ENCODE measurements at regions not wholly inside any gene's neighbourhood (a gene's known extent, or its start where the extent isn't known, plus 50 kb on each side); places are given as distances from the start of the nearest gene placed in this dataset.

DNA sequence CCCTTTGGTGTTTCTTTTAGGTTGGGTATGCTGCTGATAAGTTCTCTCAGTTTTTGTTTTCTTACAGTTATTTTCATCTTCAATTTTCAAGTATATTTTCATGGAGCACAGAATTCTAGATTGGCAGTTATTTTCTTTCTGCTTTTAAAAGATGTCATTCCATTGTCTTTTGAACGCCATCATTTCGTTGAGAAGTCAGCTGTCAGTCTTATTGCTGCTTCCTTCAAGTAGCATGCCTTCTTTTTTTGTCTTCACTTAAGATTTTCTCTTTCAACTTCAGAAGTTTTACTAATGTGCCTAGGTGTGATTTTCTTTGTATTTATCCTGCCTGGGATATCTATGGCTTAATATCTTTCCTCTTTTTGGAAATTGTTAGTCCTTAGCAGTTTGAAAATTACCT is 262.2 kb upstream of the PMFBP1 start:
- no peak for ATAC-seq
- intact Hi-C loops (cut with DNase I, micrococcal nuclease): no loop called here
- DNase-seq: no peak

DNA sequence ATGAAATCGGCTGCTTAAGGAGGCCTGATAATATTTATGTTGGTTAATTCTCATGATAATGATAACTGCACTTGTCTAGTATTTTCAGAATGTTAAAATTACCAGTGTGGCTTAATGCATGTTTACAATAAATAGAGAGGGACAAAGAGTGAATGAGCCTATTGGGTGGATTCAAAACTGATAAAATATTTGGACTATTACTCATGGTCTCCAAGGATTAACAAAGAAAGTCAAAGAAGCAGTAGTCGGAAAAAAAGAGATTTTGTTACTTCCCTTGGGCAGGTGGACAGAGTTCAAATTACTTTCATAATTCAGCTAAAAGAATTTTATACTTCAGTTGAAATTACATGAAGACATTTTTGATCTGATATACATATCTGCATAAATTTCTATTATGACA is 258.2 kb upstream of the PMFBP1 start:
- DNase-seq (no peak), ATAC-seq (no peak)
- intact Hi-C loops (cut with DNase I, micrococcal nuclease): no loop called here

GRCh38 chr16:72429671-72430081 is 257.7 kb upstream of the PMFBP1 start:
- DNase-seq (no peak), ATAC-seq (no peak)
- intact Hi-C loops (cut with DNase I, micrococcal nuclease): no loop called here

DNA sequence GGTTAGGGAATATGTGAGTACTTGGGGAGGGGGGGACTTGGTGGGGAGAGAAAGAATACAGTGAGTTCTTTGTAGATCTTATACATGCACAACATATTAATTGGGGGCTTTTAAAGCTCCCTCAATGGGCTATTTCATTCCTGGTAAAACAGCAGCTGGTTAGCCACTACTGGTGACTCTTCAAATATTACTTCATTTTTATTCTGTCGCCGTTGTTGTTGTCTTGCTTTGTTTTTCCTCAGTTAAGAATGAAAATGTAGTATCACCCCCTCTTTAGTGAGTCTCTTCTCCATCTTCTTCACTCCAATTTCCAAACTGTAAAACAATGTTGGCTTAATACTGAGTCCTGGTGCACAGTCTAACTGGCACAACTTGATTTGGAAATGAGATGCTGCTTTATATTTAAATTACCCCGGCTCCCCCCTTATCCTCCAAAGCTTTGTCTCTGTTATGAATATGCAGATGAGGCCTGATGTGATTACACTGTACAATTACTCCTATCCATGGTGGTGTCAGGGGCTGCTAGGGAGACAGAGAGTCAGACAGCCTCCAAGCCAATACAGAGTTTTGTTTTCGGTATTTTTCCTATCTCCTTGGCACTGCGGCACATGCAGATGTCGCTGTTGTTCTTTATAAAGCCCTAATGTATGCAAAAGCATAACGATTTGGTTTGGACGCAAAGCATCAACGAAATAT is 256.9 kb upstream of the PMFBP1 start:
- DNase-seq: no peak
- no peak for ATAC-seq
- intact Hi-C loops (cut with DNase I, micrococcal nuclease): no loop called here

- intact Hi-C loops (cut with DNase I, micrococcal nuclease): no loop called here
- no peak for ATAC-seq
- DNase-seq: no peak
Measured at GRCh38 chr16:72427783-72428331, 255.9 kb upstream of the PMFBP1 start.

DNA sequence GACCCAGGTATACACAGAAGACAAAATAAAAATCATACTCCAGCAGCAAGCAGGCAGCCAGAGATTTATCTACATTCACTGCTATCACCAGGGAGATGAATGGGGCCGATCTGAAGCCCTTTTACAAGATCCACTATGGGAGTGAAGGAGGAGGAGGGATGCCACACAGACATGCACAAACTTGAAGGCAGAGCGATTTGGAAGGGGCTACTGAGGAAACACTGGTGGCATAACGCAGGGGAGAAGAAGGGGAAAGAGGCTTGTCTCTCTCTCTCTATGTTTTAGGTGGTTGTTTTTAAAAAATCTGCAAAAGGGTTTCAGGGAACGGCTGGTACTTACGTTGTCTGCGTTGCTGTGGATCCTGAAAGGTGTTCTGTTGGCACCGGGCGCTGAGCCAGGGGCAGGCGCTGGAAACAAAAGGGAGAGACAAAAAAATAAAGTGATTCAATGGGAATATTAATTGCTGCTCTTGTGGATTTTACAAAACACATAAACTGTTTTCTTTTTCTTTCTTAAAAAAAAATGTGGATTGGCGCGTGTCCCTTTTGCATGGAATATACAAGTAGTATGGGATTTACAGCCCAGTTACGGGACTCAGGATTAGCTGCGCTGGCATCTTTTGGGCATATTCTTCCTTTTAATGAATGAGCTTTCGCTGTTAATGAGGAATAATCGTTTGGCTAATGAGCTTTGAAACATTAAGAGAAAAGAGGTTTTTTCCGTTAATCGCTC is 255.3 kb upstream of the PMFBP1 start:
- ATAC-seq: no peak
- DNase-seq: no peak
- intact Hi-C loops (cut with DNase I, micrococcal nuclease): no loop called here

DNA sequence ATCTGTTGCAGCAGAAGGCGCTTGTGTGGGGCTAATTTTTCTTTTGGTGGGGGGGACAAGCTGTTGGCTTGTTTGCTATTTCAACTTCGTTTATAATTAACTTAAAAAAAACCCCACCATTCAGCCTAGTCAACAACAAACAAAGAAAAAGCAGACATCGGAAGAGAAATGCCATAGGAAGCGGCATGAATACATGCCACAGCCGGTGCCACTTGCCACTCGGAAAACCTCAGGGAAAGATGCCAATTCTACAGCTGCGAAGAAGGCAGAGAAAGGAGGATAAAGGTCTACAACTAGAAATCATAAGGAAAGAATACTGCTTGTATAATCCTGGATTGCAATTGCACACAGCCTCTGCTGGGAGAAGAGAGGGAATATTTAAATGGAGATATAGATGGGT is 254.4 kb upstream of the PMFBP1 start:
- no peak for DNase-seq
- no peak for ATAC-seq
- intact Hi-C loops (cut with DNase I, micrococcal nuclease): no loop called here

DNA sequence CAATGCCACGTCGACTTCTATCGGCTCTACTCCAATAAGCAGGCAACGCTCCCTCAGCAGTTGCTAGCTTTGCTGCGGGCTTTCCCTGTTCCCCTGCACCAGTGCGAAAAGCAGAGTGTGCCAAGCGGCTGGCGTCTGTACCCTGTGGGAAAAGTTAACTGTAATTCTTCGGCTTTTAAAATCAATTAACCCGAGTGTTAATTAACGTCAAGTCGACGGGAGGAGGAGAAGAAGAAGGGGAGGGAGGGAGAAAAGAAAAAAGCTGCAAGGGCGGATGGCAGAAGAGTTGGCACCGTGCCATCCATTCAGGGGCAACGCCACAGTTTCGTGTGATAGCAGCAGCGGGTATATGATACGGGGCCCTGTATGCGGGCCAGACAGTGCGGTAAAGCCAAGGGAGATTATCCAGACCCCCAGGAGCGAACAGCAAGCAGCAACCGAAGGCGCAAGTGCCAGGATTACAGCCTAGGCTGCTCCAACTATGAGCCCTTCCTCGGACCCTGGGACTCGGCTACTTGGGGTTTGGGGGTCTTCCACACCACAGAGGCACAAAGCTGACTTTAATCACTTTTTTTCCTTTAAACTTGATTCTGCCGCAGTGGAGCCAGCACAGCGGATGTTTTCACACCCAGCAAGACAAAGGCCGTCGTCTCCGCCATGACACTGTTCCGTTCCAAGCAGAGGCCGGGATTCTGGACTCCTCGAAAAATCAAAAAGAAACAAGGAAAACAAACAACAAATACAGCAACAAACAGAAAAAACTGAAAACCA is 253.8 kb upstream of the PMFBP1 start:
- ATAC-seq: no peak
- DNase-seq: no peak
- intact Hi-C loops (cut with DNase I, micrococcal nuclease): no loop called here

- DNase-seq: no peak
- intact Hi-C loops (cut with DNase I, micrococcal nuclease): no loop called here
Measured at GRCh38 chr16:72424757-72425156, 252.8 kb upstream of the PMFBP1 start.

GRCh38 chr16:72422308-72422897 is 250.4 kb upstream of the PMFBP1 start:
- DNase-seq: no peak
- no peak for ATAC-seq
- intact Hi-C loops (cut with DNase I, micrococcal nuclease): no loop called here

More at GRCh38 chr16:72424757-72425156, 252.8 kb upstream of the PMFBP1 start:
- ATAC-seq: no peak

- ATAC-seq (no peak), DNase-seq (no peak)
- intact Hi-C loops (cut with DNase I, micrococcal nuclease): no loop called here
Measured at GRCh38 chr16:72419638-72420037, 247.7 kb upstream of the PMFBP1 start.

DNA sequence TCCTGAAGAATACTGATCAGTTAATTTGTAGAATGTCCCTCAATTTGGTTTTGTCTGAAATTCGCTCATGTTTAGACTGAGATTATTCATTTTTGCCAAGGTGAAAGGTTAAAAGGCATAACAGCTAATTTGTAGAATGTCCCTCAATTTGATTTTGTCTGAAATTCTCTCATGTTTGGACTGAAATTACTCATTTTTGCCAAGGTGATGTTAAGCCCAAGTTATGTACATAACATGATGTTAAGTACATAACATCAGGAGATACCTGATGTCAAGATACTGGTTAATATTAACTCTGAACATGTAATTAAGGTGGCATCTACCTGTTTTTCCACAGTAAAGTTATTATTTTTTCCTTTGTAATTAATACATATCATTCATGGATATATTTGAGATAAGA is 243.4 kb upstream of the PMFBP1 start:
- DNase-seq: no peak
- ATAC-seq: no peak
- intact Hi-C loops (cut with DNase I, micrococcal nuclease): no loop called here

DNA sequence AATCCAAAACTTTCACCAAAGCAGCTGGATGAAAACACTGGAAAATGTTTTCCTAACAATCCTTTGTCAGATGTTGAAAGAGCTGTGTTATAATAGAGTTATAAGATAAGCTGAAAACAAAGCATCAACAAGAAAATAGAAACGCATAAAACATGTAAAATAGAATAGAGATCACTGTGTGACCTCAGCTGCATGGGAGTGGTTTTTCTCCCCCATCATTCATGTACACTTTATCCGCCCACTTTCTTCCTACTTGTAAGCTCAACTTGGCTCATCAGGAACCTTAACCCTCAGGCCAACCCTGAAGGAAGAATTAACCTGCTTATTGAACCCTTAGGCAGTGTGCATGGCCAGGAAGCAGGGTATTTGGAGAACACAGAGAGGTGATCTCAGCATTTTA is 238.5 kb upstream of the PMFBP1 start:
- DNase-seq (no peak), ATAC-seq (no peak)
- intact Hi-C loops (cut with DNase I, micrococcal nuclease): no loop called here

GRCh38 chr16:72409423-72409822 is 237.5 kb upstream of the PMFBP1 start:
- DNase-seq: no peak
- intact Hi-C loops (cut with DNase I, micrococcal nuclease): no loop called here
- ATAC-seq: no peak

DNA sequence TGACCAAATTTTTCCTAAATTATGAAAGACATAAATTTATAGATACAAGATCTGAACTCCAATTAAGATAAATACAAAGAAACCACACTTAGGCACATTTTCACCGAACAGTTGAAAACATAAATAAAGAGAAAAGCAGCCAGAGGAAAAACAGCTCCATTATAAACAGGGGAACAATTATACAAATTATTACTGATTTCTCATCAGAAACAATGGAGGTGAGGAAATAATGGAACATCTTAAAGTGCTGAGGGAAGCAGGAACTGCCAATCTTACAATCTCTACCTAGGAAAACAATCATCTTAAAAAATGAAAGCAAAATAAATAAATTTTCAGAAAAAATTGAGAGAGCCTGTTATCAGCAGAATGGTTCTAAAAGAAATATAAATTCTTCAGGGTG is 234.4 kb upstream of the PMFBP1 start:
- no peak for DNase-seq
- intact Hi-C loops (cut with DNase I, micrococcal nuclease): no loop called here
- no peak for ATAC-seq

DNA sequence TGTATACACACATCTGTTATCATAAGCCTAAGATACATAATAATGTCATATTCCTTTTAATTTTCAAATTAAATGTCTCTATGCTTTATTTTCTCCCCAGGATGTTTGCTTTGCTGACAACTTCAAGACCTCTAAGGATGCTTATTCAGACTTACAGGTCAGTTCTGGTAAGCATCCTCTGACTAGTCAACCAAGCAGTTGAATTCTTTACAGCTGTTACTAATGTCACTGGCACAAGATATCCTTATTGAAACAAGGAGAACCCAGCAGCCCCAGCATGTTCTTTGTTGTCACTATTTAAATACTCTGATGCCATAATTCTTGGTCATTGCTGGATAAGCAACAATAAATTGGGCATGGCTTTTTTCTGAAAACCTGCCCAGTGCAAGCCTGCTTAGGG is 232.3 kb upstream of the PMFBP1 start:
- DNase-seq (no peak), ATAC-seq (no peak)
- intact Hi-C loops (cut with DNase I, micrococcal nuclease): no loop called here

DNA sequence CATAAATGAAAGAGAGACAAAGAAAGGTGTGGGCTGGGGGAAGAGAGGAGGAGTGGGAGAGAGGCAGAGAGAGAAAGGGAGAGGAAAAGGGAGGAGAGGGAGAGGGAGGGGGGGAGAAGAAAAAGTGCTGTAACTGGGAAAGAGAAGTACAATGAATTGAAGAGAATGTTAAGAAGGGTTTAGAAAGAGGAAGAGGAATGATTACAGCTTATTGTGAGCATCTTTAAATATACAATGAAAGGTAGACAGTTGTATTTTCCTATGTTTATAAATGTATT is 229.1 kb upstream of the PMFBP1 start:
- intact Hi-C loops (cut with DNase I, micrococcal nuclease): no loop called here

GRCh38 chr16:72400257-72401083 is 228.5 kb upstream of the PMFBP1 start:
- intact Hi-C loops (cut with DNase I, micrococcal nuclease): no loop called here
- DNase-seq (peak in 1 of 2 donors; percentile 21), ATAC-seq (peak; percentile 48)

More for the DNA sequence above, 229.1 kb upstream of the PMFBP1 start:
- DNase-seq (no peak), ATAC-seq (no peak)

DNA sequence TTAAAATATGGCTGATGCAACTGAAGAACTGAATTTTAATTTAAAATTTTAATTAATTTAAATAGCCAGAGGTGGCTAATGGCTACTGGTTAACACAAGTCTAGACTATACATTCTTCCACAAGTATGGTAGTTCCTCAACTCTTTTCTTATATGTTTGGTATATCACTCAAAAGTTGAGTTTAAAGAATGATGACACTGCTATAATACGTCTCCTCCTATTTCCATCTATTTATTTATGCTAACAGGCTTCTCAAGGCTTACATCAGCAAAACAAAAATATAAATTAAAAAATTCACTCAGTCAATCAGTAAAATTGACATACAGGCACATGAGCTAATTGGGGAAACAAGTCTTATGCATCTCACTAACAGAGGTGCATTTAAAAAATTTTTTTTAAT is 227.9 kb upstream of the PMFBP1 start:
- intact Hi-C loops (cut with DNase I, micrococcal nuclease): no loop called here
- no peak for DNase-seq
- ATAC-seq: no peak
